ENCODE measurements at regions not wholly inside any gene's neighbourhood (a gene's known extent, or its start where the extent isn't known, plus 50 kb on each side); places are given as distances from the start of the nearest gene placed in this dataset.

DNA sequence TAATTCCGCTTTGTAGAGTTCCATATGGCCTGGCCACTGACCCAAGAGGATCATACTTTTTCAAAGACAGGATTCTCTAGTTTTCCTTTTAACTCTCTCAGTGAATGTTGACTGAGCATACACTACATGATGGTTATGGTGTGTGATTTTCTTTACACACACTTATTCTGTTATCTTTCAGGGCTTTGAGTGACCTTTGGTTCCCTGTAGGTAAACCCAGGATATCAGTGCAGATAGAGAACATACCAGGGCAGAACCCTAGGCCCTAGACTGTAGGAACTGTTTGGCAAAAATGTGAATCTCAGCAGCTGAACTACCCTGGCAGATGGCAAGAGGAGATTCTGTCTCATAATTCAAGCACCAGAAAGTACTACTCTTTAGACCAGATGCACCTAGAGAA, 159.6 kb downstream of the KCNA5 start:
- H3K4me3 ChIP-seq (ENCODE audit: low read depth, low read length), result no peak overlapping the region
- TF ChIP-seq, protein P1, sequence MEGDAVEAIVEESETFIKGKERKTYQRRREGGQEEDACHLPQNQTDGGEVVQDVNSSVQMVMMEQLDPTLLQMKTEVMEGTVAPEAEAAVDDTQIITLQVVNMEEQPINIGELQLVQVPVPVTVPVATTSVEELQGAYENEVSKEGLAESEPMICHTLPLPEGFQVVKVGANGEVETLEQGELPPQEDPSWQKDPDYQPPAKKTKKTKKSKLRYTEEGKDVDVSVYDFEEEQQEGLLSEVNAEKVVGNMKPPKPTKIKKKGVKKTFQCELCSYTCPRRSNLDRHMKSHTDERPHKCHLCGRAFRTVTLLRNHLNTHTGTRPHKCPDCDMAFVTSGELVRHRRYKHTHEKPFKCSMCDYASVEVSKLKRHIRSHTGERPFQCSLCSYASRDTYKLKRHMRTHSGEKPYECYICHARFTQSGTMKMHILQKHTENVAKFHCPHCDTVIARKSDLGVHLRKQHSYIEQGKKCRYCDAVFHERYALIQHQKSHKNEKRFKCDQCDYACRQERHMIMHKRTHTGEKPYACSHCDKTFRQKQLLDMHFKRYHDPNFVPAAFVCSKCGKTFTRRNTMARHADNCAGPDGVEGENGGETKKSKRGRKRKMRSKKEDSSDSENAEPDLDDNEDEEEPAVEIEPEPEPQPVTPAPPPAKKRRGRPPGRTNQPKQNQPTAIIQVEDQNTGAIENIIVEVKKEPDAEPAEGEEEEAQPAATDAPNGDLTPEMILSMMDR (IDR thresholded peaks at IDR 0.05; ENCODE audit: borderline replicate concordance, insufficient read depth, low read depth, low read length), result no peak

DNA sequence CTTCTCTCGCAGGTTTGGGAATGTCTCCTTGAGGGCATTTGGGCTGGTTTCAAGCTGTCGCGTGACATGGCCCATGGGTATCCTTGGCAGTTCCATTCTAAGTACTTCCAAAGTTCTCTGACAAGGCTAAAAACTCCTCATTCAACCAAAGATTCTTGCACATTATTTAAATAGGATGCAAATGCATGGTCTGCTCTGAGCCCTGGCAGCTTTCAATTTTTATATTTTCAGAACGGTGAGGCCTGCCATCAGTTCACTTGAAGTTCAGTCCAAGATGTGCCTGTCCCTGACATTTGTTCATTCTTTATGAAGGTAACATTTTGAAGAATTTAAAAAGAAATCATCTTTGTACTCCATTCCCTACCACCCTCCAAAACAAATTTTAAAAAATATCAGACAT, 160.0 kb downstream of the KCNA5 start:
- TF ChIP-seq, protein P1 (IDR thresholded peaks at IDR 0.05; ENCODE audit: borderline replicate concordance, insufficient read depth, low read depth, low read length), result no peak
- H3K4me3 ChIP-seq (ENCODE audit: low read depth, low read length), result no peak overlapping the region

DNA sequence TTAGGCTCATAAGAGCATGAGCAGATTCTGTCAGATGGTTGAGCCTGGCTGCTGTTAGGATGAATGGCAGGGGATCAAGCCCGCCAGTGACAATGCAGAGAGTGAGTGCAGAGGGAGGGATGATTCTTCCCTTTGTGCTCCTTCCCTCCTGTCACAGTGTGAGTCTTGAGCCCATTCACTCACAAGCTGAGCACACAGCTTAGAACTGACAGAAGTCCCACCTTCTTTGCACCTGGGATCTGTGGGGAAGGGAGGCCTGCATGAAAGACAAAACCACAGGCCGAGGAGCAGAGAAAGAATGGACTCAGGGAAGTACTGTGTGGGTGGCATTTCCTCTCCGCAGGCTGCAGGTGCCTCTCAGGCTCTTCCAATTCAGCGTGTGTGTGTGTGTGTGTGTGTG, 160.6 kb downstream of the KCNA5 start:
- TF ChIP-seq, protein P1 (IDR thresholded peaks at IDR 0.05; ENCODE audit: borderline replicate concordance, insufficient read depth, low read depth, low read length), result no peak
- no peak overlapping the region for H3K4me3 ChIP-seq (ENCODE audit: low read depth, low read length)

DNA sequence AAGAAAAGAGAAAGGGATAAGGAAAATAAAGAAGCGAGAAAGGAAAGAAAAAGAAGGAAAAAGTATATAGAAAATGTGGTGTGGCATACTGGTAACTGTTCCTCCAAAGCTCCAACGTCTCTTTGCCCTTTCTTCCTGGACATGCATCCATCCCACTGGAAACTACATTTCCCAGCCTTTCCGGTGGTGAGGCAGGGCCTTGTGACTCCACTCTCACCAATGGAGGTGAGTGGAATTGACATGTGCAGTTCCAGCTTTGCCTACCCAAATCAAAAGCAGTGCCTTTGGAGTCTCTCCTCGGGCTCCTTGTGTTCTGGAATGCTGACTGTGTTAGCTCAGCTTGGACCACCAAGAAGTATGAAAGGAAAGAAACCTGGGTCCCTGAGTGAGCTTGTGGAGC, 161.2 kb downstream of the KCNA5 start:
- no peak overlapping the region for H3K4me3 ChIP-seq (ENCODE audit: low read depth, low read length)
- TF ChIP-seq, protein P1 (IDR thresholded peaks at IDR 0.05; ENCODE audit: borderline replicate concordance, insufficient read depth, low read depth, low read length), result no peak

DNA sequence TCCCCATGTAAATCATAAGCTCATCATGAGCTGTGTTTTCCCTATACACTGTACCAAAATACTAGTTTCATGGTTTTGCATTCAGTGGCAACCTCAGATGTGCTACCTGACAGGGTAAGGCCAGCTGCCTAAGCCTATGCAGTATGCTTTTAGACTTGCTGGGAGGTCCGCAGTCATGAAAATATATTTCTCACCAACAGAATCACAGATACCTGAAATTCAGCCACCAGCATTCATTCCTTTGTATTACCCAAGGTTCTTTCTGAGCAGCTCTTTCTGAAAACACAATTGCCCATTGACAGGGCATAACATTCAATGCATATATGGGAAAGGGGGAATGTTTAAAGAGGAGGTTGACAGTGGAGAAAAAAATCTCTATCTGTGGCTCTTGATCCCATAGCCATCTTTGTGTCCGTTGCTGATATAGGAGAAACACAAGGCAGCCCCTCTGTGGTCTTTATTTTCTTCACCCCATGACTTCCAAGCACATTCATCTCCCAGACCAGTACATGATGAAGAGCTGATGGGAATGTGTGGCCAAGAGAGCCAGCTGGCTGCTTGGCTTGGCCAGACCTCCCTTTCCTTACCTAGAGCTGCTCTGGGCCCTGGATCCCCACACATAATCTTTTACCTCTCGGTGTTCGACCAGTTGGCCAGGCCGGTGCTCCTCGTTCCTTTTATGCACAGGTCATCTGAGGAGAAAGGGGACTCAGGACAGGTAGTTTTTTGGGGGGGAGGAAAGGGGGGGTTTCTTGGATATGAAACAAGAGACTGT, 162.9 kb downstream of the KCNA5 start:
- TF ChIP-seq, protein P1 (IDR thresholded peaks at IDR 0.05; ENCODE audit: borderline replicate concordance, insufficient read depth, low read depth, low read length), result no peak
- H3K4me3 ChIP-seq (ENCODE audit: low read depth, low read length), result no peak overlapping the region

DNA sequence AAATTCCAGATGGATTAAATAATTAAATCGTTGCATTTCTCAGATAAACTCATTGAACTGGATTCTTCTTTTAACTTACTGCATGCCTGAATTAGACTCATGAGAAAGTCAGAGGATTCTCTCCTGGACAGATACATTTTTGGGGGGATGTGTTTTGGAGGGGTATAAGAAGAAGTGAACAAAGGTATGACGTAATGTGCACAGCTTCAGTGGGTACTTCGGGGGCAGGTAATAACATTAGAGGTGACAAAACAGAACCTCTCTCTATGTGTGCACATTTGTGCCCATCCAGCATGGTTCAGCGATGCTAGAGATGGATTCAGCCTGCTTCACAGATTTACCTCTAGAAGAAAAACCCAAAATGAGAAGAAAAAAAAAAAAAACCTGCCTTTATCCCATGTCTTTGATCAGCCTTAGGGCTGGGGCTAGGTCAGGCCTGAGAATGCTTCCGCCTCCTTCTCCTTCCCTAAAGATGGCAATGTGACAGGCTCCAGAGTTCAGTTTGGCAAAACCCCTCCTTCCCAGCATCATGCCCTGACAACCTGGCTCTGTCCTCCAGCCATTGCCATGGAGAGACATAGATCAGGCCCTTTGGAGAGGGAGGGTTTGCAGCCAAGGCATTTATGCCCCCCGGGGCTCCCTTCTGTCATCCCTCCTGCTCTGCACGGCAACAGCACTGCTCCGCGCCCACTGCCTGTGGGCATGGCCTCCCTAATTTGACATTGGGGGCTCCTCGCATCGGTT, 166.7 kb downstream of the KCNA5 start:
- TF ChIP-seq, protein P1 (IDR thresholded peaks at IDR 0.05; ENCODE audit: borderline replicate concordance, insufficient read depth, low read depth, low read length), result no peak

DNA sequence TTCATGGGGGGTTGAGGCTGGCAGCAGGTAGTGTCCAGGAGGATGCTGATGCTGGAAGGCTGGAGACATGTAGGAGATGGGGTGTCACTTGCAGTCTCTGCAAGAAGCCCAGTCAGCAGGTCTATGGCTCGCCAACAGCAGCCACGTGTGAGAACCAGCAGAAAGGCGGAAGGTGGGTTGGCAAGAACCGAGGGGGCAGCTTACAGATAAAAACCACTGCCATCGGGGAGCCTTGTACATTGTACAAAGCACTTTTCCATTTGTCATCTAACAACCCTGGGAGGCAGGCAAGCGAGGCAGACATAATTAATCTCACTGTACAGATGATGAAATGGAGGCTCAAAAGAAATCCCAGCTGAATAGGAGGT, 167.2 kb downstream of the KCNA5 start:
- TF ChIP-seq, protein P1 (IDR thresholded peaks at IDR 0.05; ENCODE audit: borderline replicate concordance, insufficient read depth, low read depth, low read length), result no peak
- H3K4me3 ChIP-seq (ENCODE audit: low read depth, low read length), result no peak overlapping the region

More for the DNA sequence above, 166.7 kb downstream of the KCNA5 start:
- no peak overlapping the region for H3K4me3 ChIP-seq (ENCODE audit: low read depth, low read length)

Data from GM12875 (cell line).